ENCODE measurements at regions not wholly inside any gene's neighbourhood (a gene's known extent, or its start where the extent isn't known, plus 50 kb on each side); places are given as distances from the start of the nearest gene placed in this dataset.

- no peaks in the 10 kb centered on the region for H3K4me1 ChIP-seq (ENCODE audit: control insufficient read depth, insufficient read depth, low read length)
- no peak overlapping the region for H3K27ac ChIP-seq (ENCODE audit: low read length)
- H3K9me3 ChIP-seq (ENCODE audit: control insufficient read depth in 2 of 2, low read length in 2 of 2), result no peaks in the 10 kb centered on the region
- H3K4me3 ChIP-seq (ENCODE audit: low read length in 2 of 2), result no peak overlapping the region
- no peak overlapping the region for H3K9ac ChIP-seq (ENCODE audit: low read length in 2 of 2)
- no peaks in the 10 kb centered on the region for H3K27me3 ChIP-seq (ENCODE audit: control insufficient read depth in 1 of 2, insufficient read depth in 2 of 2, low read length in 2 of 2)
- H3K36me3 ChIP-seq (ENCODE audit: control insufficient read depth in 2 of 2, insufficient read depth in 2 of 2, low read length in 2 of 2), result no peaks in the 10 kb centered on the region
Observed at GRCh38 chr12:67877727-67878126, 111.5 kb upstream of the IFNG-AS1 start.

- Histone ChIP-seq H3K27ac (ENCODE audit: low read length) (no peak overlapping the region), H3K4me1 (ENCODE audit: control insufficient read depth, insufficient read depth, low read length) (no peaks in the 10 kb centered on the region), H3K4me3 (ENCODE audit: low read length in 2 of 2) (no peak overlapping the region), H3K9ac (ENCODE audit: low read length in 2 of 2) (no peak overlapping the region), H3K27me3 (ENCODE audit: control insufficient read depth in 1 of 2, insufficient read depth in 2 of 2, low read length in 2 of 2) (no peaks in the 10 kb centered on the region), H3K9me3 (ENCODE audit: control insufficient read depth in 2 of 2, low read length in 2 of 2) (no peaks in the 10 kb centered on the region), H3K36me3 (ENCODE audit: control insufficient read depth in 2 of 2, insufficient read depth in 2 of 2, low read length in 2 of 2) (no peaks in the 10 kb centered on the region)
Observed at GRCh38 chr12:67879937-67880336, 109.3 kb upstream of the IFNG-AS1 start.

- Histone ChIP-seq H3K36me3 (ENCODE audit: control insufficient read depth in 2 of 2, insufficient read depth in 2 of 2, low read length in 2 of 2) (no peaks in the 10 kb centered on the region), H3K9ac (ENCODE audit: low read length in 2 of 2) (no peak overlapping the region), H3K4me1 (ENCODE audit: control insufficient read depth, insufficient read depth, low read length) (peaks cover 5% of the 10 kb centered on the region), H3K9me3 (ENCODE audit: control insufficient read depth in 2 of 2, low read length in 2 of 2) (no peaks in the 10 kb centered on the region), H3K27me3 (ENCODE audit: control insufficient read depth in 1 of 2, insufficient read depth in 2 of 2, low read length in 2 of 2) (no peaks in the 10 kb centered on the region), H3K27ac (ENCODE audit: low read length) (no peak overlapping the region), H3K4me3 (ENCODE audit: low read length in 2 of 2) (no peak overlapping the region)
Observed at GRCh38 chr12:67881565-67881964, 107.7 kb upstream of the IFNG-AS1 start.

- no peak overlapping the region for H3K4me3 ChIP-seq (ENCODE audit: low read length in 2 of 2)
- H3K27ac ChIP-seq (ENCODE audit: low read length), result no peak overlapping the region
- H3K9me3 ChIP-seq (ENCODE audit: control insufficient read depth in 2 of 2, low read length in 2 of 2), result no peaks in the 10 kb centered on the region
- no peaks in the 10 kb centered on the region for H3K36me3 ChIP-seq (ENCODE audit: control insufficient read depth in 2 of 2, insufficient read depth in 2 of 2, low read length in 2 of 2)
- no peak overlapping the region for H3K9ac ChIP-seq (ENCODE audit: low read length in 2 of 2)
- H3K27me3 ChIP-seq (ENCODE audit: control insufficient read depth in 1 of 2, insufficient read depth in 2 of 2, low read length in 2 of 2), result no peaks in the 10 kb centered on the region
- peaks cover 5% of the 10 kb centered on the region for H3K4me1 ChIP-seq (ENCODE audit: control insufficient read depth, insufficient read depth, low read length)
Observed at GRCh38 chr12:67884596-67884995, 104.7 kb upstream of the IFNG-AS1 start.

GRCh38 chr12:67885375-67886169 is 103.7 kb upstream of the IFNG-AS1 start:
- Histone ChIP-seq H3K4me1 (ENCODE audit: control insufficient read depth, insufficient read depth, low read length) (peaks cover 5% of the 10 kb centered on the region), H3K9ac (ENCODE audit: low read length in 2 of 2) (no peak overlapping the region), H3K9me3 (ENCODE audit: control insufficient read depth in 2 of 2, low read length in 2 of 2) (no peaks in the 10 kb centered on the region), H3K27ac (ENCODE audit: low read length) (no peak overlapping the region), H3K36me3 (ENCODE audit: control insufficient read depth in 2 of 2, insufficient read depth in 2 of 2, low read length in 2 of 2) (no peaks in the 10 kb centered on the region), H3K27me3 (ENCODE audit: control insufficient read depth in 1 of 2, insufficient read depth in 2 of 2, low read length in 2 of 2) (no peaks in the 10 kb centered on the region), H3K4me3 (ENCODE audit: low read length in 2 of 2) (no peak overlapping the region)

- Histone ChIP-seq H3K9ac (ENCODE audit: low read length in 2 of 2) (no peak overlapping the region), H3K36me3 (ENCODE audit: control insufficient read depth in 2 of 2, insufficient read depth in 2 of 2, low read length in 2 of 2) (no peaks in the 10 kb centered on the region), H3K9me3 (ENCODE audit: control insufficient read depth in 2 of 2, low read length in 2 of 2) (no peaks in the 10 kb centered on the region), H3K27ac (ENCODE audit: low read length) (no peak overlapping the region), H3K27me3 (ENCODE audit: control insufficient read depth in 1 of 2, insufficient read depth in 2 of 2, low read length in 2 of 2) (no peaks in the 10 kb centered on the region), H3K4me3 (ENCODE audit: low read length in 2 of 2) (no peak overlapping the region), H3K4me1 (ENCODE audit: control insufficient read depth, insufficient read depth, low read length) (peaks cover 5% of the 10 kb centered on the region)
Observed at GRCh38 chr12:67887065-67887464, 102.2 kb upstream of the IFNG-AS1 start.

GRCh38 chr12:67889931-67890330 is 99.3 kb upstream of the IFNG-AS1 start:
- H3K4me1 ChIP-seq (ENCODE audit: control insufficient read depth, insufficient read depth, low read length), result peaks cover 10% of the 10 kb centered on the region
- no peak overlapping the region for H3K4me3 ChIP-seq (ENCODE audit: low read length in 2 of 2)
- no peaks in the 10 kb centered on the region for H3K36me3 ChIP-seq (ENCODE audit: control insufficient read depth in 2 of 2, insufficient read depth in 2 of 2, low read length in 2 of 2)
- H3K9me3 ChIP-seq (ENCODE audit: control insufficient read depth in 2 of 2, low read length in 2 of 2), result no peaks in the 10 kb centered on the region
- H3K9ac ChIP-seq (ENCODE audit: low read length in 2 of 2), result no peak overlapping the region
- H3K27ac ChIP-seq (ENCODE audit: low read length), result no peak overlapping the region
- no peaks in the 10 kb centered on the region for H3K27me3 ChIP-seq (ENCODE audit: control insufficient read depth in 1 of 2, insufficient read depth in 2 of 2, low read length in 2 of 2)

- Histone ChIP-seq H3K27ac (ENCODE audit: low read length) (no peak overlapping the region), H3K9me3 (ENCODE audit: control insufficient read depth in 2 of 2, low read length in 2 of 2) (no peaks in the 10 kb centered on the region), H3K4me3 (ENCODE audit: low read length in 2 of 2) (no peak overlapping the region), H3K27me3 (ENCODE audit: control insufficient read depth in 1 of 2, insufficient read depth in 2 of 2, low read length in 2 of 2) (no peaks in the 10 kb centered on the region), H3K36me3 (ENCODE audit: control insufficient read depth in 2 of 2, insufficient read depth in 2 of 2, low read length in 2 of 2) (no peaks in the 10 kb centered on the region), H3K4me1 (ENCODE audit: control insufficient read depth, insufficient read depth, low read length) (peaks cover 5% of the 10 kb centered on the region), H3K9ac (ENCODE audit: low read length in 2 of 2) (no peak overlapping the region)
Observed at GRCh38 chr12:67890726-67891258, 98.5 kb upstream of the IFNG-AS1 start.

GRCh38 chr12:67891596-67891995 is 97.7 kb upstream of the IFNG-AS1 start:
- Histone ChIP-seq H3K9me3 (ENCODE audit: control insufficient read depth in 2 of 2, low read length in 2 of 2) (no peaks in the 10 kb centered on the region), H3K27ac (ENCODE audit: low read length) (no peak overlapping the region), H3K4me1 (ENCODE audit: control insufficient read depth, insufficient read depth, low read length) (peaks cover 5% of the 10 kb centered on the region), H3K27me3 (ENCODE audit: control insufficient read depth in 1 of 2, insufficient read depth in 2 of 2, low read length in 2 of 2) (no peaks in the 10 kb centered on the region), H3K9ac (ENCODE audit: low read length in 2 of 2) (no peak overlapping the region), H3K4me3 (ENCODE audit: low read length in 2 of 2) (no peak overlapping the region), H3K36me3 (ENCODE audit: control insufficient read depth in 2 of 2, insufficient read depth in 2 of 2, low read length in 2 of 2) (no peaks in the 10 kb centered on the region)

GRCh38 chr12:67892259-67893021 is 96.8 kb upstream of the IFNG-AS1 start:
- H3K4me1 ChIP-seq (ENCODE audit: control insufficient read depth, insufficient read depth, low read length), result peaks cover 5% of the 10 kb centered on the region
- no peaks in the 10 kb centered on the region for H3K27me3 ChIP-seq (ENCODE audit: control insufficient read depth in 1 of 2, insufficient read depth in 2 of 2, low read length in 2 of 2)
- no peaks in the 10 kb centered on the region for H3K9me3 ChIP-seq (ENCODE audit: control insufficient read depth in 2 of 2, low read length in 2 of 2)
- no peak overlapping the region for H3K4me3 ChIP-seq (ENCODE audit: low read length in 2 of 2)
- H3K9ac ChIP-seq (ENCODE audit: low read length in 2 of 2), result no peak overlapping the region
- no peak overlapping the region for H3K27ac ChIP-seq (ENCODE audit: low read length)
- no peaks in the 10 kb centered on the region for H3K36me3 ChIP-seq (ENCODE audit: control insufficient read depth in 2 of 2, insufficient read depth in 2 of 2, low read length in 2 of 2)

Data from stomach smooth muscle (tissue), 2 donors.